Neural cell (in vitro differentiated cells): ENCODE measurements at regions not wholly inside any gene's neighbourhood (a gene's known extent, or its start where the extent isn't known, plus 50 kb on each side); places are given as distances from the start of the nearest gene placed in this dataset.

Experiments
- H2AFZ ChIP-seq: fragments of 200-600, 300-800 bp; sonication (generic), shearing (Covaris generic); 2 replicates; pipeline ENCODE4 v1.6.0; 2014; ENCODE audit warnings: low read depth, mild to moderate bottlenecking, antibody characterized with exemption, low read length, moderate library complexity
- H3F3A ChIP-seq: fragments of 200-600 bp; shearing (Covaris generic); 2 replicates; pipeline ENCODE4 v1.6.1; 2016; ENCODE audit warnings: mild to moderate bottlenecking, moderate library complexity, mixed read lengths, antibody characterized with exemption, low read length; ENCODE audit not compliant: insufficient read depth, poor library complexity, severe bottlenecking
- H3K27ac ChIP-seq: fragments of 200-600, 300-800 bp; sonication (generic), shearing (Covaris generic); 2 replicates; pipeline ENCODE4 v1.5.1; 2014; ENCODE audit warnings: mild to moderate bottlenecking, low read length, moderate library complexity
- H3K27me3 ChIP-seq: fragments of 300-800, 200-600 bp; sonication (generic), shearing (Covaris generic); 2 replicates; pipeline ENCODE4 v1.6.0; 2014; ENCODE audit warnings: mild to moderate bottlenecking, low read depth, low read length, moderate library complexity; ENCODE audit not compliant: insufficient read depth
- H3K36me3 ChIP-seq: fragments of 300-800, 200-600 bp; sonication (generic), shearing (Covaris generic); 2 replicates; pipeline ENCODE4 v1.5.1; 2014; ENCODE audit warnings: mild to moderate bottlenecking, antibody characterized with exemption, low read length, moderate library complexity; ENCODE audit not compliant: insufficient read depth
- H3K4me2 ChIP-seq: fragments of 300-800, 200-600 bp; sonication (generic), shearing (Covaris generic); 2 replicates; pipeline ENCODE4 v1.6.0; 2014; ENCODE audit warnings: mild to moderate bottlenecking, low read length
- H3K4me3 ChIP-seq: fragments of 300-800, 200-600 bp; sonication (generic), shearing (Covaris generic); 2 replicates; pipeline ENCODE4 v1.5.1; 2014; ENCODE audit warnings: mild to moderate bottlenecking, low read length, moderate library complexity
- H3K79me2 ChIP-seq: fragments of 200-600 bp; shearing (Covaris generic); replicated peaks from 2 replicates; pipeline ENCODE4 v1.6.0; 2014; ENCODE audit warnings: mild to moderate bottlenecking, low read length, moderate library complexity; ENCODE audit not compliant: insufficient read depth
- H3K9ac ChIP-seq: fragments of 300-800, 200-600 bp; sonication (generic), shearing (Covaris generic); 2 replicates; pipeline ENCODE4 v1.6.1; 2016; ENCODE audit warnings: mild to moderate bottlenecking, low read length, mixed read lengths
- H3K9me2 ChIP-seq: fragments of 200-600 bp; shearing (Covaris generic); 2 replicates; pipeline ENCODE4 v1.6.1; 2016; ENCODE audit warnings: mild to moderate bottlenecking, low read length, mixed read lengths; ENCODE audit not compliant: insufficient read depth
- H3K9me3 ChIP-seq: fragments of 200-600, 300-800 bp; sonication (generic), shearing (Covaris generic); 2 replicates; pipeline ENCODE4 v1.6.1; 2016; ENCODE audit warnings: mild to moderate bottlenecking, mixed run types, low read length, moderate library complexity, mixed read lengths
- H4K20me1 ChIP-seq: fragments of 200-600 bp; shearing (Covaris generic); 2 replicates; pipeline ENCODE4 v1.6.1; 2016; ENCODE audit warnings: mild to moderate bottlenecking, mixed run types; ENCODE audit not compliant: insufficient read depth
- CTCF ChIP-seq: fragments of 450-650 bp; IDR thresholded peaks from 2 replicates; pipeline ENCODE4 v1.5.1; 2014; ENCODE audit warnings: antibody characterized with exemption, mild to moderate bottlenecking, moderate library complexity; ENCODE audit not compliant: poor library complexity, severe bottlenecking
- EP300 ChIP-seq: fragments of 450-650 bp; conservative IDR thresholded peaks from 2 replicates; pipeline ENCODE4 v1.6.1; 2014; ENCODE audit warnings: antibody characterized with exemption, mild to moderate bottlenecking, moderate library complexity; ENCODE audit not compliant: poor library complexity, severe bottlenecking
- EZH2 ChIP-seq: fragments of 200-600, 300-800 bp; shearing (Covaris generic), sonication (generic); IDR thresholded peaks from 2 replicates; pipeline ENCODE4 v1.6.1; 2014; ENCODE audit warnings: antibody characterized with exemption, low read length, borderline replicate concordance, mild to moderate bottlenecking; ENCODE audit not compliant: insufficient read depth, poor library complexity, severe bottlenecking
- MXI1 ChIP-seq: fragments of 450-650 bp; conservative IDR thresholded peaks from 2 replicates; pipeline ENCODE4 v1.6.1; 2014; ENCODE audit warnings: antibody characterized with exemption, mild to moderate bottlenecking; ENCODE audit not compliant: poor library complexity, severe bottlenecking
- POLR2AphosphoS5 ChIP-seq: IDR thresholded peaks from 2 replicates; pipeline ENCODE4 v1.6.1; 2012
- RAD21 ChIP-seq: fragments of 450-650 bp; conservative IDR thresholded peaks from 2 replicates; pipeline ENCODE4 v1.6.1; 2014; ENCODE audit warnings: antibody characterized with exemption, mild to moderate bottlenecking, moderate library complexity
- REST ChIP-seq: IDR thresholded peaks from 2 replicates; pipeline ENCODE4 v1.6.1; 2012; ENCODE audit warnings: borderline replicate concordance
- SMC3 ChIP-seq: fragments of 450-650 bp; conservative IDR thresholded peaks from 2 replicates; pipeline ENCODE4 v1.6.1; 2014; ENCODE audit warnings: antibody characterized with exemption, mild to moderate bottlenecking, moderate library complexity; ENCODE audit not compliant: poor library complexity
- TAF1 ChIP-seq: IDR thresholded peaks from 2 replicates; pipeline ENCODE4 v1.6.1; 2012; ENCODE audit warnings: low read depth

GRCh38 chr20:23146181-23146580, 60.1 kb upstream of the CD93 start (continued):
- TF ChIP-seq TAF1 = no peak

GRCh38 chr20:23145281-23145700, 59.2 kb upstream of the CD93 start:
- no peak overlapping the region for H3K4me3 ChIP-seq
- TF ChIP-seq TAF1 = no peak
- TF ChIP-seq CTCF = no peak
- TF ChIP-seq EZH2 = no peak
- no peak for TF ChIP-seq REST
- no peak for TF ChIP-seq POLR2AphosphoS5
- no peak for TF ChIP-seq EP300
- TF ChIP-seq MXI1 = no peak
- TF ChIP-seq SMC3 = no peak
- no peak for TF ChIP-seq RAD21
- H3K36me3 ChIP-seq = no peaks in the 10 kb centered on the region
- H3K9me3 ChIP-seq = no peaks in the 10 kb centered on the region
- no peak overlapping the region for H3K4me2 ChIP-seq
- H3K9ac ChIP-seq = no peak overlapping the region
- no peaks in the 10 kb centered on the region for H3K27me3 ChIP-seq
- no peak overlapping the region for H3K27ac ChIP-seq
- no peaks in the 10 kb centered on the region for H3K9me2 ChIP-seq
- H3K79me2 ChIP-seq = no peaks in the 10 kb centered on the region
- H4K20me1 ChIP-seq = no peaks in the 10 kb centered on the region
- H3F3A ChIP-seq = no peaks in the 10 kb centered on the region
- H2AFZ ChIP-seq = no peak overlapping the region

- H2AFZ ChIP-seq = no peak overlapping the region
- H3K4me2 ChIP-seq = no peak overlapping the region
Observed at GRCh38 chr20:23144856-23145255, 58.7 kb upstream of the CD93 start.

More at GRCh38 chr20:23144856-23145255, 58.7 kb upstream of the CD93 start:
- no peak overlapping the region for H3K4me3 ChIP-seq
- H3F3A ChIP-seq = no peaks in the 10 kb centered on the region
- TF ChIP-seq CTCF = no peak
- TF ChIP-seq EZH2 = no peak
- no peak for TF ChIP-seq MXI1
- no peak for TF ChIP-seq REST
- no peak for TF ChIP-seq SMC3
- no peak overlapping the region for H3K9ac ChIP-seq
- no peaks in the 10 kb centered on the region for H3K36me3 ChIP-seq
- no peak overlapping the region for H3K27ac ChIP-seq
- no peaks in the 10 kb centered on the region for H3K9me2 ChIP-seq
- H3K79me2 ChIP-seq = no peaks in the 10 kb centered on the region
- H4K20me1 ChIP-seq = no peaks in the 10 kb centered on the region
- H3K27me3 ChIP-seq = no peaks in the 10 kb centered on the region
- H3K9me3 ChIP-seq = no peaks in the 10 kb centered on the region
